ENCODE measurements at regions not wholly inside any gene's neighbourhood (a gene's known extent, or its start where the extent isn't known, plus 50 kb on each side); places are given as distances from the start of the nearest gene placed in this dataset.
A peak's percentile ranks its signal among the peaks of the same experiment; 100 is the strongest.

DNA sequence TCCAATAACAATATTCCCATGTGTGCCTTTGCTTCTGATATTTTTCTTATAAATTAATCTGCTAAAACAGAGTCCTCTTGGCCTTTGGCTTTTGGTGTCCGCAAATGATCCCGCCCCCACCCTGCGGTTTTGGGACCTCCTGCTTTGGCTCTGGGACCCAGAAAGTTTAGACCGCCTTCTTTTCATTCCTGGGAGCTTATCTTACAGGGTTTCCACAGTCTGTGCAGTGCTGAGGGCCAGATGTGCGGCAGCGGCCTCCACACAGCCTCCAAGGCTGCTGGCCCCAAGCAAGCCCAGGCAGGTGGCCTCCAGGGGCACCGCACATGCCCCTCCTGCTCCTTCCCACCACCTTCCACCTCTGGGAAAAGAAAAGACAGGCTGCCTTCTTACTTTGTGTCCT lies 191.5 kb downstream of the ERCC6L2 start:
- intact Hi-C loops (cut with DNase I), result no loop called here
- no peak overlapping the region for H3K27ac ChIP-seq (replicated peaks in 1 of 4)
- no peak for DNase-seq (ENCODE audit: extremely low spot score)
- peaks cover 0 to 23% (median 13%) of the 10 kb centered on the region in 4 donors for H3K4me1 ChIP-seq
- H3K9me3 ChIP-seq, result no peaks in the 10 kb centered on the region
- no peak overlapping the region for H3K4me3 ChIP-seq
- TF ChIP-seq POLR2A (IDR thresholded peaks at IDR 0.05; ENCODE audit: low read depth), result no peak
- TF ChIP-seq CTCF (IDR thresholded peaks at IDR 0.05), result no peak
- no peak for TF ChIP-seq EP300 (IDR thresholded peaks at IDR 0.05)
- no peak for TF ChIP-seq POLR2AphosphoS5 (IDR thresholded peaks at IDR 0.05)
- no peaks in the 10 kb centered on the region for H3K36me3 ChIP-seq
- no peaks in the 10 kb centered on the region for H3K27me3 ChIP-seq
- WGBS, result 79% methylated on average over 7 of the region's 7 CpGs

GRCh38 chr9:96065482-96066251 lies 190.2 kb downstream of the ERCC6L2 start:
- peaks cover 4 to 30% (median 19%) of the 10 kb centered on the region in 4 donors for H3K4me1 ChIP-seq
- H3K9me3 ChIP-seq, result no peaks in the 10 kb centered on the region
- no peak overlapping the region for H3K27ac ChIP-seq (replicated peaks in 1 of 4)
- TF ChIP-seq POLR2A (IDR thresholded peaks at IDR 0.05; ENCODE audit: low read depth) (no peak), EP300 (IDR thresholded peaks at IDR 0.05) (no peak)
- no peaks in the 10 kb centered on the region for H3K27me3 ChIP-seq
- no peak for DNase-seq (ENCODE audit: extremely low spot score)
- WGBS, result 92% methylated on average over 8 of the region's 8 CpGs
- no peak overlapping the region for H3K4me3 ChIP-seq
- intact Hi-C loops (cut with DNase I), result no loop called here
- no peaks in the 10 kb centered on the region for H3K36me3 ChIP-seq

DNA sequence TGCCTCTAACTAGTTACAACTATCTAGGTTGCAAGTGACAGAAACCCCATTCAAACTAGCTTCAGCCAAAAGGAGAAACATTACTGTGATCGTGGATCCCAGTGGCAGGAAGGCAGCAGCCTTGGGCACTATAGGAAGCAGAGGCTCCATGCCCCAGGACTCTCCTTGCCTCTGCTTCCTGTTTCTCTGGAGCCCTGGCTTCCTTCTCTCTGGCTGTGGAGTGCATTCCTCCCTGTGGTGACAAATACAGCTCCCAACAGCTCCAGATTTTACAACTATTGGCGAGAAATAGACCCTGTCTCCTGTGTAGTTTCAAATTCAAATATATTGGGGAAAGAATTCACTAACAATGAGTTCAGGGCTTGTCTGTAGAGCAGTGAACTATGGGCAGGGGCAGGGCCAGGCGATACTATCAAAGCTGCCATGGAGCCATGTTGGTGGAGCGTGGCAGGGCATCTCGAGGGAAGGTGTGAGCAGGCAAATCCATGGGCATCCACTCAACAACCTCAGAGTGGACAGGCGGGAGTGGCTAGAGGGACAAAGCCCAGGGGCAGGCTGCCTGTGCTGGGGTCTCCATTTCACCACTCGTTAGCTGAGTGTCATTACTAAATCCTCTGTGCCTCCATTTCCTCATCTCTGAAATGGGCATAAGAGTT lies 189.5 kb downstream of the ERCC6L2 start:
- TF ChIP-seq POLR2AphosphoS5 (IDR thresholded peaks at IDR 0.05) (no peak), EP300 (IDR thresholded peaks at IDR 0.05) (no peak), CTCF (IDR thresholded peaks at IDR 0.05) (no peak), POLR2A (IDR thresholded peaks at IDR 0.05; ENCODE audit: low read depth) (no peak)
- Histone ChIP-seq H3K27ac (replicated peaks in 1 of 4) (no peak overlapping the region), H3K9me3 (no peaks in the 10 kb centered on the region), H3K4me1 (peaks cover 4 to 30% (median 19%) of the 10 kb centered on the region in 4 donors), H3K36me3 (no peaks in the 10 kb centered on the region), H3K4me3 (no peak overlapping the region), H3K27me3 (no peaks in the 10 kb centered on the region)
- no peak for DNase-seq (ENCODE audit: extremely low spot score)
- intact Hi-C loops (cut with DNase I), result no loop called here
- WGBS, result 93% methylated on average over 7 of the region's 7 CpGs

GRCh38 chr9:96062854-96063253 lies 187.4 kb downstream of the ERCC6L2 start:
- WGBS, result 95% methylated on average over 3 of the region's 3 CpGs
- no peak for TF ChIP-seq CTCF (IDR thresholded peaks at IDR 0.05)
- no peak for TF ChIP-seq EP300 (IDR thresholded peaks at IDR 0.05)
- no peak for TF ChIP-seq POLR2AphosphoS5 (IDR thresholded peaks at IDR 0.05)
- no peak for TF ChIP-seq POLR2A (IDR thresholded peaks at IDR 0.05; ENCODE audit: low read depth)
- Histone ChIP-seq H3K4me1 (peaks cover 0 to 14% (median 8%) of the 10 kb centered on the region in 4 donors), H3K4me3 (no peak overlapping the region), H3K36me3 (no peaks in the 10 kb centered on the region), H3K9me3 (no peaks in the 10 kb centered on the region), H3K27me3 (no peaks in the 10 kb centered on the region), H3K27ac (replicated peaks in 1 of 4) (no peak overlapping the region)
- intact Hi-C loops (cut with DNase I), result no loop called here
- no peak for DNase-seq (ENCODE audit: extremely low spot score)

- H3K27ac ChIP-seq (replicated peaks in 1 of 4), result peak overlapping the region in 2 of 4 donors; percentile 32 to 44
- no peaks in the 10 kb centered on the region for H3K9me3 ChIP-seq
- H3K27me3 ChIP-seq, result no peaks in the 10 kb centered on the region
- intact Hi-C loops (cut with DNase I), result no loop called here
- H3K36me3 ChIP-seq, result no peaks in the 10 kb centered on the region
- 71% methylated on average over 4 of the region's 4 CpGs for WGBS
- DNase-seq (ENCODE audit: extremely low spot score), result no peak
- no peak overlapping the region for H3K4me3 ChIP-seq
- peaks cover 0 to 14% (median 8%) of the 10 kb centered on the region in 4 donors for H3K4me1 ChIP-seq
- TF ChIP-seq POLR2A (IDR thresholded peaks at IDR 0.05; ENCODE audit: low read depth) (no peak), CTCF (IDR thresholded peaks at IDR 0.05) (no peak), EP300 (IDR thresholded peaks at IDR 0.05) (no peak), POLR2AphosphoS5 (IDR thresholded peaks at IDR 0.05) (no peak)
Measured at GRCh38 chr9:96062031-96062430, 186.5 kb downstream of the ERCC6L2 start.

Measured in esophagus muscularis mucosa (tissue), 4 donors.